Adrenal gland (tissue), 9 donors: ENCODE measurements at regions not wholly inside any gene's neighbourhood (a gene's known extent, or its start where the extent isn't known, plus 50 kb on each side); places are given as distances from the start of the nearest gene placed in this dataset.

ENCODE experiments used
- DNase-seq, 7 donors: peaks; one replicate each; pipeline ENCODE4 v3.0.0-alpha.2; 2019 to 2020
- H3K27ac ChIP-seq, 5 donors: fragments of 200-600 bp; sonication (generic) in 4 of 5; 1 replicate in 3 of 5; 2 replicates in 2 of 5; pipeline versions ENCODE4 v1.5.1 to v1.8.0; 2016 to 2020; ENCODE audit warnings: mild to moderate bottlenecking in 1 of 5
- H3K27me3 ChIP-seq: fragments of 200-600 bp; 2 replicates; pipeline ENCODE4 v1.8.0; 2021
- H3K36me3 ChIP-seq, 2 donors: fragments of 200-600 bp; replicated peaks in 1 of 2; 1 replicate in 1 of 2; 2 replicates in 1 of 2; pipeline versions ENCODE4 v1.5.1 to v1.8.0; 2018 to 2022
- H3K4me1 ChIP-seq, 2 donors: fragments of 200-600 bp; replicated peaks in 1 of 2; 1 replicate in 1 of 2; 2 replicates in 1 of 2; pipeline versions ENCODE4 v1.5.1 to v1.8.0; 2018 to 2021
- H3K4me3 ChIP-seq, 4 donors: fragments of 200-600 bp; sonication (generic) in 3 of 4; one replicate each; pipeline ENCODE4 v1.5.1; 2016 to 2018
- H3K9me3 ChIP-seq, 3 donors: fragments of 200-600 bp; sonication (generic) in 1 of 3; replicated peaks in 1 of 3; 1 replicate in 2 of 3; 2 replicates in 1 of 3; pipeline versions ENCODE4 v1.5.1 to v1.8.0; 2016 to 2021
- POLR2A ChIP-seq, 2 donors: fragments of 450-650 bp; IDR thresholded peaks; one replicate each; pipeline ENCODE4 v1.6.1; 2017; ENCODE audit warnings: antibody characterized with exemption in 2 of 2, mild to moderate bottlenecking in 2 of 2, moderate library complexity in 1 of 2
- WGBS, 4 donors: extraction: QIAGEN DNeasy Blood & Tissue Kit in 2 of 4; methylation state at CpG; one replicate each; pipeline versions ENCODE4 v1.1.5 to v1.1.7; 2013 to 2017; 5-methylcytosine and 5-hydroxymethylcytosine counted together
- intact Hi-C, 2 donors: fragments of 100-400 bp; cut with DNase I; formaldehyde crosslinking; loops; one replicate each; pipeline versions ENCODE4 v1.14.1 to v1.15.0; 2022 to 2023
- TF ChIP-seq, protein P1 (sequence below), 6 experiments: fragments of 450-650 bp in 4 of 6; fragments of 200-600 bp in 2 of 6; sonication (generic) in 1 of 6; IDR thresholded peaks; 1 replicate in 5 of 6; 2 replicates in 1 of 6; pipeline versions ENCODE4 v1.5.1 to v1.8.0; 2016 to 2021; ENCODE audit warnings: antibody characterized with exemption in 6 of 6, mild to moderate bottlenecking in 2 of 6, moderate library complexity in 1 of 6
- donor health status: healthy with polysubstance abuse.
- donor health status: Bipolar disorder and iron deficiency.
- donor health status: DM: yes; HTN: yes; CAD: no.
- donor health status: DM: no; HTN: no; CAD: no.
- donor health status: DM: no; HTN: no; CAD: no.

DNA sequence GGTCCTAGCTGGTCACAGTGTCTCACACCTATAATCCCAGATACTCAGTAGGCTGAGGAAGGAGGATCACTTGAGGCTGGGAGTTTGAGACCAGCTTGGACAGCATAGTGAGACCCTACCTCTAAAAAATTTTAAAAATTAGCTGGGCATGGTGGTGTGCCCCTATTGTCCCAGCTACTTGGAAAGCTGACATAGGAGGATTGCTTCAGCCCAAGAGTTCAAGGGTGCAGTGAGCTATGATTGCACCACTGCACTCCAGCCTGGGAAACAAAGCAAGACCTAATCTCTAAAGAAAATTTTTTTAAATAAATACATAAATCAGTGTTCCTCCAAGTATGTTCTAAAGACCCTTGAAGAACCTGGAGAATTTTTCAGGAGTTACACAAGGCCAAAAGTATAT lies 50.6 kb upstream of the GNAO1 start:
- no peak overlapping the region for H3K27ac ChIP-seq
- H3K4me1 ChIP-seq = no peaks in the 10 kb centered on the region
- intact Hi-C loops = no loop called here
- no peaks in the 10 kb centered on the region for H3K36me3 ChIP-seq
- no peaks in the 10 kb centered on the region for H3K27me3 ChIP-seq
- no peak overlapping the region for H3K4me3 ChIP-seq
- TF ChIP-seq, protein P1, sequence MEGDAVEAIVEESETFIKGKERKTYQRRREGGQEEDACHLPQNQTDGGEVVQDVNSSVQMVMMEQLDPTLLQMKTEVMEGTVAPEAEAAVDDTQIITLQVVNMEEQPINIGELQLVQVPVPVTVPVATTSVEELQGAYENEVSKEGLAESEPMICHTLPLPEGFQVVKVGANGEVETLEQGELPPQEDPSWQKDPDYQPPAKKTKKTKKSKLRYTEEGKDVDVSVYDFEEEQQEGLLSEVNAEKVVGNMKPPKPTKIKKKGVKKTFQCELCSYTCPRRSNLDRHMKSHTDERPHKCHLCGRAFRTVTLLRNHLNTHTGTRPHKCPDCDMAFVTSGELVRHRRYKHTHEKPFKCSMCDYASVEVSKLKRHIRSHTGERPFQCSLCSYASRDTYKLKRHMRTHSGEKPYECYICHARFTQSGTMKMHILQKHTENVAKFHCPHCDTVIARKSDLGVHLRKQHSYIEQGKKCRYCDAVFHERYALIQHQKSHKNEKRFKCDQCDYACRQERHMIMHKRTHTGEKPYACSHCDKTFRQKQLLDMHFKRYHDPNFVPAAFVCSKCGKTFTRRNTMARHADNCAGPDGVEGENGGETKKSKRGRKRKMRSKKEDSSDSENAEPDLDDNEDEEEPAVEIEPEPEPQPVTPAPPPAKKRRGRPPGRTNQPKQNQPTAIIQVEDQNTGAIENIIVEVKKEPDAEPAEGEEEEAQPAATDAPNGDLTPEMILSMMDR (IDR thresholded peaks at IDR 0.05) = no peak
- TF ChIP-seq POLR2A (IDR thresholded peaks at IDR 0.05) = no peak
- no peak for DNase-seq
- H3K9me3 ChIP-seq = no peaks in the 10 kb centered on the region

DNA sequence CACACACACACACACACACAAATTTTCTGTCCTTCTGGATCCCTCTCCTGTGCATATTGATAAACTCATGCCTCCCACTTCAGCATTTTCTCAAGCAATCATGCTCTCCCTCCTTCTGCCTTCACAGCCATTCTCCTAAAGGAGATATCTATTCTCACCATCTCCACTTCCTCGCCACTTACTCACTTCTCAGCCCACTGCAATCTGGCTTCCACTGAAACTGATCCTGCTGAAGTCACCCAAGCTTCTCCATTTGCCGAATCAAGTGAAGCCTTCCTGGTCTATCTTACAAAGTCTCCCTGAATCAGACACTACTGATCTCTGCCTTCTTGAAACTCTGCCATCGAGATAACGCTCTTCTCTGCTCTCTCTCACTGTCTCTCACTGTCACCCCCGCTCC lies 54.0 kb upstream of the GNAO1 start:
- no peak for DNase-seq
- 64 to 80% (median 70%) methylated on average over 5 of the region's 5 CpGs for WGBS, 4 donors
- no peak overlapping the region for H3K27ac ChIP-seq
- intact Hi-C loops = no loop called here
- no peaks in the 10 kb centered on the region for H3K4me1 ChIP-seq
- no peaks in the 10 kb centered on the region for H3K9me3 ChIP-seq
- TF ChIP-seq, protein P1 (IDR thresholded peaks at IDR 0.05) = no peak
- TF ChIP-seq POLR2A (IDR thresholded peaks at IDR 0.05) = no peak
- no peaks in the 10 kb centered on the region for H3K27me3 ChIP-seq
- no peak overlapping the region for H3K4me3 ChIP-seq
- H3K36me3 ChIP-seq = no peaks in the 10 kb centered on the region

DNA sequence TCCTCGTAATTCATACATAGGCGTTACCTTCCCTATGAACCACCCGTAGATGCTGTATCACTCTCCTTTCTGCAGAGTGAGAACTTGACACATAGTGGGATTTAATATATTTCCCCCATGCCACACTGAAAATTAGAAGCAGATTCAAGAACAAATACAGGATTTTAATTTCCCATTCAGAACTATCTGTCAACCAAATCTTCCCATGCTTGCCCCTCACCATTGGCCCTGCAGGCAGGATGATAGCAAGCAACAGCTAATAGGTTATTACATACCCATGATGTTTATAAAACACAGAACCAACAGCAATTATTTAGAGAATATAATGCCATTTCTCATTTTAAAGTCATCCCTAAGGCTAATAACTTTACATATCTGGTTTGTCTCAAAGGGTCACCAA lies 55.0 kb upstream of the GNAO1 start:
- 56 to 94% (median 69%) methylated on average over 3 of the region's 3 CpGs for WGBS, 4 donors
- H3K27me3 ChIP-seq = no peaks in the 10 kb centered on the region
- no peaks in the 10 kb centered on the region for H3K36me3 ChIP-seq
- H3K9me3 ChIP-seq = no peaks in the 10 kb centered on the region
- TF ChIP-seq POLR2A (IDR thresholded peaks at IDR 0.05) = no peak
- TF ChIP-seq, protein P1 (IDR thresholded peaks at IDR 0.05) = no peak
- no peak for DNase-seq
- intact Hi-C loops = no loop called here
- no peaks in the 10 kb centered on the region for H3K4me1 ChIP-seq
- H3K27ac ChIP-seq = no peak overlapping the region
- H3K4me3 ChIP-seq = no peak overlapping the region

DNA sequence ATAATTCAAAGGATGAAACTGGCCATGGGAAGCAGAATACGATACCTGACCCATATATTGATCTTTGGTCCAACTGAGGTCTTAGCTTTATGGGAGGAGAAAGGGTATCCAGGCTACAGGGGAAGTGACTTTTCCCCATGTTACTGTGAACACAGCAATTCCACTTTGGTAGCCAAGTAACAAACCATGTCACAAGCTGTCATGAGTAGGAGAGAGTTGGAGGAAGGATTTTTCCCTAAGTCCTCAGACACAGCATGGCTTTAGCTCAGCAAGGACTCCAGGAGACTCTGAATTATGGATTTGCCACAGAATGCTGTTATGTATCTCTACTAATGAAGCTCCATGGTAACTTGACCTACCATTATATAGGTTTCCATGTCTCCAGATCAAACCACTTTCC lies 56.5 kb upstream of the GNAO1 start:
- Histone ChIP-seq H3K9me3 (no peaks in the 10 kb centered on the region), H3K4me3 (no peak overlapping the region), H3K27me3 (no peaks in the 10 kb centered on the region), H3K36me3 (no peaks in the 10 kb centered on the region), H3K4me1 (no peaks in the 10 kb centered on the region), H3K27ac (no peak overlapping the region)
- no peak for DNase-seq
- intact Hi-C loops = no loop called here
- TF ChIP-seq, protein P1 (IDR thresholded peaks at IDR 0.05) = no peak
- TF ChIP-seq POLR2A (IDR thresholded peaks at IDR 0.05) = no peak
- WGBS, 4 donors = 51 to 71% (median 67%) methylated on average over 1 of the region's 1 CpG
